GM19452 (cell line): ENCODE measurements at regions not wholly inside any gene's neighbourhood (a gene's known extent, or its start where the extent isn't known, plus 50 kb on each side); places are given as distances from the start of the nearest gene placed in this dataset.
"Not testable (repeated sequence)": the region's sequence is repeated elsewhere in the genome, so short reads cannot be mapped to it uniquely, and the experiment has no call there.

Source experiments
- ATAC-seq: cut with Tn5 transposase; IDR thresholded peaks from one replicate; pipeline ENCODE4 v1.9.1; 2021; ENCODE audit not compliant: unreplicated experiment

GRCh38 chr6:170003451-170004160 is 252.2 kb downstream of the ERMARD start:
- no peak for ATAC-seq

GRCh38 chr6:170003027-170003426 is 251.6 kb downstream of the ERMARD start:
- ATAC-seq = no peak

- ATAC-seq = not testable (repeated sequence)
Measured at GRCh38 chr6:170001782-170002181, 250.4 kb downstream of the ERMARD start.

- ATAC-seq = no peak
Measured at GRCh38 chr6:170000071-170000843, 248.8 kb downstream of the ERMARD start.

GRCh38 chr6:169999367-169999766 is 247.9 kb downstream of the ERMARD start:
- no peak for ATAC-seq

GRCh38 chr6:169998457-169998856 is 247.0 kb downstream of the ERMARD start:
- no peak for ATAC-seq

GRCh38 chr6:169997930-169998218 is 246.5 kb downstream of the ERMARD start:
- no peak for ATAC-seq

GRCh38 chr6:169997187-169997929 is 245.9 kb downstream of the ERMARD start:
- ATAC-seq = no peak

- ATAC-seq = no peak
Measured at GRCh38 chr6:169996378-169997051, 245.1 kb downstream of the ERMARD start.

- ATAC-seq = no peak
Measured at GRCh38 chr6:169994739-169995138, 243.3 kb downstream of the ERMARD start.

GRCh38 chr6:169993861-169994481 is 242.5 kb downstream of the ERMARD start:
- no peak for ATAC-seq

- ATAC-seq = no peak
Measured at GRCh38 chr6:169991913-169992312, 240.5 kb downstream of the ERMARD start.

GRCh38 chr6:169991031-169991390 is 239.6 kb downstream of the ERMARD start:
- ATAC-seq = no peak

- peak; percentile 55 for ATAC-seq
Measured at GRCh38 chr6:169990095-169991030, 238.9 kb downstream of the ERMARD start.

- ATAC-seq = no peak
Measured at GRCh38 chr6:169989594-169989993, 238.2 kb downstream of the ERMARD start.

- no peak for ATAC-seq
Measured at GRCh38 chr6:169988769-169989550, 237.5 kb downstream of the ERMARD start.

GRCh38 chr6:169986848-169987498 is 235.6 kb downstream of the ERMARD start:
- no peak for ATAC-seq

- no peak for ATAC-seq
Measured at GRCh38 chr6:169986171-169986847, 234.9 kb downstream of the ERMARD start.
